NCI-H510A treated with DMSO at 0.1 percent for 48 hours (cell line): ENCODE measurements at regions not wholly inside any gene's neighbourhood (a gene's known extent, or its start where the extent isn't known, plus 50 kb on each side); places are given as distances from the start of the nearest gene placed in this dataset.

Experiments used
- DNase-seq: peaks from one replicate; lab custom pipeline; 2025; lab: John Stamatoyannopoulos, UW

DNA sequence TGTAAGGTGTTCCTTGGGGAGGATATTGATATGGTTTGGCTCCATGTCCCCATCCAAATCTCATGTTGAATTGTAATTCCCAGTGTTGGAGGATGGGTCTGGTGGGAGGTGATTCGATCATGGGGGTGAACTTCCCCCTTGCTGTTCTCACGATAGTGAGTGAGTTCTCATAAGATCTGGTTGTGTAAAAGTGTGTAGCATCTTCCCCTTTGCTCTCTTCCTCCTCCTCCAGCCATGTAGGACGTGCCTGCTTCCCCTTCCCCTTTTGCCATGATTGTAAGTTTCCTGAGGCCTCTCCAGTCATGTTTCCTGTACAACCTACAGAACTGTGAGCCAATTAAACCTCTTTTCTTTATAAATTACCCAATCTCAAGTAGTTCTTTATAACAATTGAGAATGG lies 458.7 kb downstream of the LPIN1 start:
- DNase-seq: no peak

GRCh38 chr2:12207491-12207890 lies 461.1 kb downstream of the LPIN1 start:
- DNase-seq: no peak

DNA sequence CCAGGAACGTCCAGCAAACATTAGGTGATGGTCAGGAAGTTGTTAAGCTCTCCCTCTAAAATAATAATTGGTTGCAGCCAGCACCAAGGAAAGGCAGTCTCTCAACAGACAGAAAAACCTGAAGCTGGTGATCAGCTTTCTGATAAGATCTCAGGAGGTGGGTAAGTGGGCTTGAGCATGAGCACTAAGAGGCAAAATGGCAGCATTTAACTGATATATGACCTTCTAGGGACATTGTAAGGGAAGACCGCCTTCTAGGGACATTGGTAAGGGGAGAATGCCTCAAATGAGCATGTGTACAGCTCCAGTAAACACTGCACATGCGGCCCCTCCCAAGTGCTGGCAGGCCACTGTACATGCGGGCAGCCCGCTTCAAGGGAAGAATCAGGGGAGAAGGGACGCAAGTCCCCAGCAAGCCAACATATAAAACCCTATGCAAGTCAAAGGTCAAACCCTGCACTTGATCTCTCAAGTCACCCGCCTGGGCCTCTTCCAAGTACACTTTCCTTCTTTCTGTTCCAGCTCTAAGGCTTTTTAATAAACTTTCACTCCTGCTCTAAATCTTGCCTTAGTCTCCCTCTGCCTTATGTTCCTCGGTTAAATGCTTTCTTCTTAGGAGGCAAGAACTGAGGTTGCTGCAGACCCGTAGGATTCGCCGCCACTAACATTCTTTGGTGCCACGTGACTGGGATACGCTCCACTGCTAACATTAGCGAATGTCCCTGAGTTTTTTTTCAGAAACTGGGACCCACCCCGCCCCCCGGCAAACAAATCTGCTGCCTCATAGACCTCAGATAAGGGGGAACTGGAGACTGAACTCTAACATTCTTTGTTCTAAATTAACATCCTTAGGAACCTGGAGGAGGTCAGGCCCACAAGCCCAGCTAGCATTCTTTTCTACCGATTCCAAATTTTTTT lies 463.8 kb downstream of the LPIN1 start:
- DNase-seq: no peak

DNA sequence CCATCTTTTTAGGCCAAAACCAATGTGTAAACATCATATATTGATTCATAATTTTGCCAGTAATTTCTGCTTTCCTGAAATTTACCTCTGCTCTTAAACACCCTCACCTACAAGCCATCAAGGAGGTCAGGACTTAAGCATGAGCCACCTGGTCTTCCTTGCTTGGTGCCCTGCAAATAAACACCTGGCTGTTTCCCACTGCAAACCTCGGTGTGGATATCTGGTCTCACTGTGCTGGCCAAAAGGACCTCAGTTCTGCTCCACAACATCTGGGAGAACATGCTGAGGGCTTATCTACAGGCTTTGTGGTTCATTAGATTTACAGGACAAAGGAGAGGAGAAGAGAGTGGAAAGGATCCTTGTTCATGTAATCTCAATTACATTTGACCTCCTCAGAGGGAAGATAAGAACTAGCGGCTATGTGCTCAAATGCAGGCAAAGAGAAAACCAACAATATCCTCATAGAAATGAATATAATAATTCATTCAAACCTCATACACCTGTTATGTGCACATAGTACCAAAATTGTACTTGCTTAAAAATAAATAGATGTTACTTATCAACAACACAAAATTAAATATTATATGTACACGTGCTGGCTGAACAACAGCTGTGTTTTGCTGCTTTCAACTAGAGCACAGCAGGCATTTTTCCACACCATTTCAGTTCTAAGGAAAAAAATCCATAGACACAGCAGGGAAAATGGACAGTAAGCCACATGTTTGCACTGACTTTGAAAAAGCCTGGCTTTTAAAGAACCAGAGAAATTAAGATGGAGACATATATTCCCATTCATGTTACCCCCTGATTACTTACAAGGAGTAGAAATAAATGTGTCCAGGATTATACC lies 465.1 kb downstream of the LPIN1 start:
- DNase-seq: no peak

DNA sequence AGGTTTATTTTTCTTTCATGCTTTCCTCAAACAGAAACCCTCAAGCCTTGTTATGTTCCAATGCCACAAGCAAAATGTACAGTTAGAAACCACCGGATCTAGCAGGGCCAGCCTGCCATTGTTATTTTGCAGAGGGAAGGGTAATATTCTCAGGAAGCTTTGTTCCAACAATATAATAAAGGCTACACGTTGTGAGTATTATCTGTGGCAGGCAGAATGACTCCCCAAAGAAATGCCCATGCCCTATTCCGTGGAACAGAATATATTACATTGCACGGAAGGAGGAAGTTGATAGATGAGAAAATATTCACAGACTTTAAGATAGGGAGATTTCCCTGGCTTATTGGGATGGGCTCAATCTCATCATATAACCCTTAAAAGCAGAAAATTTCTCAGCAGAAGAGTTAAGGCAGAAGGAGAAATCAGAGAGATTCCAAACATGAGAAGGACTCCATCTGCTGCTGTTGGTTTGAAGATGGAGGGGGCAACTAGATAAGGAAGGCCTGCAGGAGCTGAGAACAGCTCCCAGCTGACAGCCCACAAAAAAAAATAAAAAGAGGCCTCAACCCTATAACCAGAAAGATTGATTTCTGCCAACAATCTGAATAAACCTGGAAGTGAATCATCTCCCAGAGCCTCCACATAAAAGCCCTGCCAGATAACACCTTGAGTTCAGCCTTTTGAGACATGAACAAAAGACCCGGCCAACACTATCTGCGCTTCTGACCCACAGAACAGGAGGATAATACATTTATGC lies 466.6 kb downstream of the LPIN1 start:
- DNase-seq: no peak

DNA sequence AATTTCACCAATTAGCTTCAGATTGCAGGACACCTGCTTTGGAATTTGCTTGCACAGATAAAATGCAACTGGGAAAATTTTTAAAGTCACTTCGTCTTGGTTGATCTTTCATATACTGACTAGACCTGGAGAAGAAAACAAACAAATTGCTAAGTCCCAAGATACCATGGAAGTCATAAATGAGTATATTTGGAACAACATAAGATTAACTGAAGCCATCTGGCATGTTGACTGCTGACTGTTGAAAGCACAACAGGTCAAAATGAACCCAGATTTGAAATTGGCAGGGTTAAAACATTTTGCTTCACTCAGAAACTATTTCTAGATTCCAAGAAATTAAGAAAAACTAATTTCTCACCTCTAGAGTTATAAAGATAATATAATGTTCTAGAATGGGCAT lies 470.7 kb downstream of the LPIN1 start:
- DNase-seq: no peak

DNA sequence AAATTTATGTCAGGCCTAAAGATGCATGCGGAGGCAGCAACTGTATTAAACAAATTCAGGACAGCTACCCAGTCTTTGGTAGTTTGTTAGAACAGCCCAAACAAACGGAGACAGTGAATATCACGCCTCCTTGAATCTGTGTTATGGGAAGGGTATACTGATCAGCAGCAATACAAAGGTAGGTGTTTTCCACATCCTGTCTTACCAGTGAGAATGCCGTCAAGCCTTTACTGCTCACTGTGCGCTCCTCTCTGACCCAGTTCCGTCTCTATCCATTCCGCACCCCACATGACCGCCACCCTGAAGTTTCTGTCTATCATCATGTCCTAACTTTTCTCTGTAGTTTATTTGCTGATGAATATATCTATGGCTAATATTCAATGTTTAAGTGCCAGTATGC lies 473.3 kb downstream of the LPIN1 start:
- no peak for DNase-seq

- DNase-seq: no peak
These were observed 475.2 kb downstream of the LPIN1 start for GRCh38 chr2:12221584-12221983.

DNA sequence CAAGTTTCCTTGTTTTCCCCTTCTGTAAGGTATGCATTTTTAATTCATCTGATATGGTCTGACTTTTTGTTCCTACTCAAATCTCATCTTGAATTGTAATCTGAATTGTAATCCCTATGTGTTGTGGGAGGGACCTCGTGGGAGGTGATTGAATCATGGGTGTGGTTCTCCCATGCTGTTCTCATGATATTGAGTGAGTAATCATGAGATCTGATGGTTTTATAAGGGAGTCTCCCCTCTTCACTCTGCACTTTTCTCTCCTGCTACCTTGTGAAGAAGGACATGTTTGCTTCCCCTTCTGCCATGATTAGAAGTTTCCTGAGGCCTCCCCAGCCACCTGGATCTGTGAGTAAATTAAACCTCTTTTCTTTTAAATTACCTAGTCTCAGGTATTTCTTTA lies 476.1 kb downstream of the LPIN1 start:
- DNase-seq: no peak

DNA sequence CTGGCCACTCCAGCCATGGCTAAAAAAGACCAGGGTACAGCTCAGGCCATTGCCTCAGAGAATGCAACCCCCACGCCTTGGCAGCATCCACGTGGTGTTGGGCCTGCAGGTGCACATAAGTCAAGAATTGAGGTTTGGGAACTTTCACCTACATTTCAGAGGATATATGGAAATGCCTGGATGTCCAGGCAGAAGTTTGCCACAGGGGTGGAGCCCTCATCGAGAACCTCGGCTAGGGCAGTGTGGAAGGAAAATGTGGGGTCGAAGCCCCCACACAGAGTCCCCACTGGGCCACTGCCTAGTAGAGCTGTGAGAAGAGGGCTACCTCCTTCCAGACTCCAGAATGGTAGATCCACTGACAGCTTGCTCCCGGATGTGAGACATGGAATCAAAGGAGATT lies 477.3 kb downstream of the LPIN1 start:
- no peak for DNase-seq

- DNase-seq: no peak
These were observed 480.2 kb downstream of the LPIN1 start for GRCh38 chr2:12226653-12227052.

GRCh38 chr2:12227941-12228608 lies 481.6 kb downstream of the LPIN1 start:
- no peak for DNase-seq

DNA sequence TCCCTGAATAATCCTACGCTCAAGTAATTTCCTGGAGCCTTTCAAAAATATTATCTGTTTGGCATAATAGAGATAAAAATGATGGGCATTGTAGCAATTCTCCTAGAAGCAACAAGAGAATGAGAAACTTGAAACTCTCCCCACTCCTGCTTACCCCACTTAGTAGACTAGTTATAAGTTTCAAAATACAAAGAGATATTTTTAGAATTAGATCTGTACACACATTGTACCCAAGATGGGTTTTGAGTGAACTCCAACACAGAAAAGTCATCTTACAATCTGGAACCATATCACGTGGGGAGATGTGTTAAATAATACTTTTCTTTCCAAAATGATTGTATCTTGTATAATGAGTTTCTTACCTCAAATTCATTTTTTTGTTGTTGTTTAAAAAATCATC lies 484.9 kb downstream of the LPIN1 start:
- DNase-seq: no peak

DNA sequence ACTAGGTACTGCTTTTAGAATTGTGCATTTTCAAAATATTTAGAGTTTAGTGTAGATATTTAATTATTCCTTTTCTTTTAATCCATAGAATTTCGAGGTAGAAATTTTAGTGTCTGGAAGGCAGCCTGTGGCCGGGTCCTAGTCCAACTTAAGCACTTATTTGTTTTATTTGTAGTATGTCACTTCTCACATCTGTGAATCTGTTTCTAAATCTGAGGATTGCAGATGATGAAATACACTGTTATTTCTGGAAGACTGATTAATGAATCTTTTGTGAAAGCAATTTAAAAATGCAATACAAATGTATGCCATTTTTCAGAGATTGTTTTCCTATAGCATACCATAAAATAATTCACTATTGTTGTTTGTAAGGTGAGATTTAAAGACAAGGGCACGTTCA lies 483.9 kb upstream of the TRIB2 start:
- no peak for DNase-seq

DNA sequence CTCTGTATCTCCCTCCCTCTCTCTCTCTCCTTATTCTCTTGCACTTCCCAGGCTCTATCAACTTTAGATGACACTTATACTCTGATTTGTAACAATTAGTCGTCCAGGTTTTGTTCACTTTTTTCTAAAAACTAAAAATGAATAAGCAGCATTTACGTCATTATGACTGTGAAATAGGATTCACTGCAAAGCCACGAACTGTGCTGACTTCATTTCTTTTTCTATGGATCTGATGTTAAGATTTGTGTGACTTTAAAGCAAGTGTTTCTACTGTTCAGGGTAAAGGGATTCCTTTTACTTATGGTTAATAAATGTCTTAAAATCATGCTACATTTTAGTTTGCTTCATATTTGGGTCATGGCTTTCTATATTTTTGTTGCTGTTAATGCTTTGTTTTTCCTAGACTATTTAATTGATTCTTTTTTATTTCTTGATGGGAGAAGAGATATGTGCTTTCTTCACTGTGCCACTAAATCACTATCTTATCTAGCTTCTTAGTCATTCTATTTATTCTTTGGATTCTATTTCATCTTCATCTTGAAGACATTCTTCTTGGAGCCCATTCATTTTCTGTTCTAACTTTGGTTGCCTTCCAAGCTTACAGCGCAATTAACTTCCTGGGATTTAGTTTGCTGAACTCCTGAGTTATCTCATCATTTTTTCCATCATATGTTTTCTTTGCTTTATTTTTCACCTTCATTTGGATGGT lies 480.4 kb upstream of the TRIB2 start:
- no peak for DNase-seq

DNA sequence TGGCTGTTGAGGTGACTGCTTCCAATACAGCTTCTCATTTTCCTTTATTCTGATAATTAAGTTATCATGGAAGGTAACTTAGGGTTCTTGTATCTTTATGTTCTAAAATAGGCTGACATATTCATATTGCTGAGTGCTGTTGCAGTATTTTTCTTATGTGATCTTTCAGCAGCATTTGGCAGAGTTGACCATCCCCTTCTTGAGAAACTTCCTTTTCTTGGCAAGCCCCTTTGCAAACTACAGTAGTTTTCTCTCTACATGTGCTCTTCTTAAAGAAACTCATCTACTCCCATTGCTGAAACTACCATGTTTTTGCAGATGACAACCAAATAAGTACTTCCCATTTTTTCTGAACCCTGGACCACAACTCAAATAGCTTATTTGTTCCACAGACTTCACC lies 476.5 kb upstream of the TRIB2 start:
- no peak for DNase-seq

DNA sequence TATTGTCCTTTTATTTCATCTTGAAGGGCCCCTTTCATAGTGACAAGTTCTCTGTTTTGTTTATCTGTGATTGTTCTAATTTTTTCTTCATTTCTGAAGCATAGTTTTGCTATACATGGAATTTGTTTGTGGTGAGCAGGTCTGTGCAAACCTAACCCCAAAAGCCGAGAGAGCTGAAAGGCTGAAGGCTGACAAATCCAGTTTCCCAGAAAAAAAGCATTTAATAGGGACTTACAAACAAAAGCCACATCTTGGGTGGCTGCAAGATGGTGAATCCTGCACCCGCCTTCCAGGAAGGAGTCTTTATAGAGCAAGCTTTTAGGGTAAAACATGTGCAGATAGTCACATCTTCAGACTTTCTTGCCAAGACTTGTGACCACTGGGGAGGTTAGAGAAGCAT lies 473.4 kb upstream of the TRIB2 start:
- no peak for DNase-seq

DNA sequence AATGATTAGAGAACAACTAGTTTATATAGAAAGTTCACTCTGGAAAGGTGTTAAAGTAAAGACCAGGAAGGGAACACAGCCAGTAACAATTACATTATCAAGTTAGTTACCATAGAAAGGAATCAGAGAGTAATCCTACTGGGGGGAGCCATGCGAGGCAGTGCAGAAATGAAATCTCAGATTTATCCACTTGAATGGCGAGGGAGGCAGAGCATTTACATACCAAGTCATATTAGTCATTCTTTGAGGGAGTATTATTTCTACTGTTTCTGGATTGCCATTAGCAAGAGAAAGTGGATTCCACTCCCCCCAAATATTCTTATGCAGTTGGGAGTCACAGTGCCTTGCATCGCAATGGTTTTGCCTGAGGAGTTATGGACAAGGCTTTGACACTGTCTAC lies 472.7 kb upstream of the TRIB2 start:
- no peak for DNase-seq

- DNase-seq: no peak
These were observed 465.6 kb upstream of the TRIB2 start for GRCh38 chr2:12251121-12251520.

DNA sequence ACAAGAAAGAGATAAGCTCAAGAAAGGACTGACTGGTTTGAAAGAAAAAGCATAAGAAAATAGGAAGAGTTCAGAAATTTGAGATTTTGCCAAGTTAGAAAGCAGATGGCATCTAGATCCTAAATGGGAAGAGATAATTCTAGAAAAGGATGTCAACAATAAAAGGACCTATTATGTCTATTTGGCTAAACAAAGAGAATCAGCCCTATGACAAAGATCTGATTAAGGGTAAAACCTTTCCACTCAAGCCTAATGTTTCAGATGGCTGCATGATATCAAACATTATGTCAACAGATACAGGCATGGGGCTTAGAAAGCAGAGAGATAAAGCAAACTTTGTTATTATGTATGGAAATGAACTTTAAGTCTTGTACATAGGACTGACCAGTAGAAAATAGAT lies 465.0 kb upstream of the TRIB2 start:
- peak; percentile 35 for DNase-seq

DNA sequence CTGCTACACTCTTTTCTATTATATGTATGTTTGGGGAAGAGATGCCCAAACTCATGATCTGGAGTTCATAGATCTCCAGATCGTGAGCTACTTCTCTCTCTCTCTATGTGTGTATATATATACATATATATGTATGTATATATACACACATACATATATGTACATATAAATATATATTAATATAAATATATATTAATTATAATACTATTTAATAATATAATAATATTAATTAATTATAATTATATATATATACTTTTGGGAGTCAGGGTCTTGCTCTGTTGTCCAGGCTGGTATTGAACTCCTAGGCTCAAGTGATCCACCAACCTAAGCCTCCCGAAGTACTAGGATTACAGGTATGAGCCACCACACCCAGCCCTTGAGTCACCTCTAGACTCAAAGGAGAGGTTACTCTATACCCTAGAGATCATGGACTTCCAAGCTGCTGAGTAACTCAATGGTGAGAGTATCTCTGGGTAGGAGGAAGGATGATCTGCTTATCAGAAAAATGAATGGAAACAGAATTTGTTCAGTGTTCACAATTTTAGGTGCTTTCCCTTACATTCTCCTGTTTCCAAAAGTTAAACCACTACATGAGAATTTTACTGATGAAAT lies 463.5 kb upstream of the TRIB2 start:
- DNase-seq: no peak
